Fibroblast of lung (primary cell): ENCODE measurements at regions not wholly inside any gene's neighbourhood (a gene's known extent, or its start where the extent isn't known, plus 50 kb on each side); places are given as distances from the start of the nearest gene placed in this dataset.

Experiments used
- CTCF ChIP-seq, 2 donors: IDR thresholded peaks in 1 of 2; conservative IDR thresholded peaks in 1 of 2; 1 replicate in 1 of 2; 2 replicates in 1 of 2; pipeline ENCODE4 v1.5.1; 2011 to 2012; ENCODE audit warnings: low read length in 2 of 2, control low read depth in 1 of 2, inconsistent platforms in 1 of 2, low read depth in 1 of 2, mild to moderate bottlenecking in 1 of 2
- EZH2 ChIP-seq: IDR thresholded peaks from 2 replicates; pipeline ENCODE4 v1.5.1; 2012; ENCODE audit warnings: low read length, control low read depth, mild to moderate bottlenecking; ENCODE audit errors: missing control alignments

- TF ChIP-seq CTCF (conservative IDR thresholded peaks at IDR 0.05 in 1 of 2, IDR thresholded peaks at IDR 0.05 in 1 of 2; ENCODE audit: low read depth in 1 of 2, low read length in 2 of 2), result no peak
- TF ChIP-seq EZH2, result no peak
These were observed 987.9 kb upstream of the WWC1 start for GRCh38 chr5:167303582-167303981.
